ENCODE measurements at regions not wholly inside any gene's neighbourhood (a gene's known extent, or its start where the extent isn't known, plus 50 kb on each side); places are given as distances from the start of the nearest gene placed in this dataset.

DNA sequence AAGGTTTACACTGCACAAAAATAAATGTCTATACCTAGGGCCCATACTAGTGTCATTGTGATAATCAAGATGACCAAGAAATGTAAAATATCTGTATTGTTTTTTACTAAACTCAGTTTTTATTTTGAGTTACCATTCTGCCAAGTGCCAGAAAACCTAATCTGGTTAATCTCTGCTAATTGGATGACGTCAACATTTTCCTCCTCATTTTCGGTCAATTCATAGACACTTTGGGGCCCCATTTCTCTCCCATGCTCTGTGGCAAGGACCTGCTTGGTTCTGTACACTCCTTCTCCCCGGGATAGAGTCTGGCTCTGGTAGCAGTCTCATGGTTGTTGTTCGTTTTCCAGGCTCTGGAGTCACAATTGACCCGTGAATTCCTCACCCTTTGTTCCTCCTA is 186.5 kb upstream of the TCF4 start:
- 90 to 91% methylated on average over 5 of the region's 5 CpGs for WGBS, 2 donors
- TF ChIP-seq, protein P1, sequence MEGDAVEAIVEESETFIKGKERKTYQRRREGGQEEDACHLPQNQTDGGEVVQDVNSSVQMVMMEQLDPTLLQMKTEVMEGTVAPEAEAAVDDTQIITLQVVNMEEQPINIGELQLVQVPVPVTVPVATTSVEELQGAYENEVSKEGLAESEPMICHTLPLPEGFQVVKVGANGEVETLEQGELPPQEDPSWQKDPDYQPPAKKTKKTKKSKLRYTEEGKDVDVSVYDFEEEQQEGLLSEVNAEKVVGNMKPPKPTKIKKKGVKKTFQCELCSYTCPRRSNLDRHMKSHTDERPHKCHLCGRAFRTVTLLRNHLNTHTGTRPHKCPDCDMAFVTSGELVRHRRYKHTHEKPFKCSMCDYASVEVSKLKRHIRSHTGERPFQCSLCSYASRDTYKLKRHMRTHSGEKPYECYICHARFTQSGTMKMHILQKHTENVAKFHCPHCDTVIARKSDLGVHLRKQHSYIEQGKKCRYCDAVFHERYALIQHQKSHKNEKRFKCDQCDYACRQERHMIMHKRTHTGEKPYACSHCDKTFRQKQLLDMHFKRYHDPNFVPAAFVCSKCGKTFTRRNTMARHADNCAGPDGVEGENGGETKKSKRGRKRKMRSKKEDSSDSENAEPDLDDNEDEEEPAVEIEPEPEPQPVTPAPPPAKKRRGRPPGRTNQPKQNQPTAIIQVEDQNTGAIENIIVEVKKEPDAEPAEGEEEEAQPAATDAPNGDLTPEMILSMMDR (IDR thresholded peaks at IDR 0.05) = no peak
- TF ChIP-seq POLR2A (IDR thresholded peaks at IDR 0.05) = no peak
- intact Hi-C loops (cut with DNase I) = no loop called here

GRCh38 chr18:55768255-55768654 is 180.3 kb upstream of the TCF4 start:
- Histone ChIP-seq H3K4me3 (no peak overlapping the region), H3K27ac (no peak overlapping the region), H3K27me3 (no peaks in the 10 kb centered on the region), H3K4me1 (no peaks in the 10 kb centered on the region), H3K36me3 (no peaks in the 10 kb centered on the region), H3K9me3 (no peaks in the 10 kb centered on the region)
- WGBS, 2 donors = 54 to 62% methylated on average over 4 to 5 of the region's 5 CpGs
- TF ChIP-seq, protein P1 (IDR thresholded peaks at IDR 0.05) = no peak
- TF ChIP-seq POLR2A (IDR thresholded peaks at IDR 0.05) = no peak
- no peak for DNase-seq
- intact Hi-C loops (cut with DNase I) = no loop called here

More for the DNA sequence above, 186.5 kb upstream of the TCF4 start:
- Histone ChIP-seq H3K9me3 (no peaks in the 10 kb centered on the region), H3K36me3 (no peaks in the 10 kb centered on the region), H3K27me3 (peaks cover 0 to 11% (median 0%) of the 10 kb centered on the region in 4 donors), H3K27ac (no peak overlapping the region), H3K4me1 (peaks cover 0 to 12% (median 0%) of the 10 kb centered on the region in 3 donors), H3K4me3 (no peak overlapping the region)
- no peak for DNase-seq

GRCh38 chr18:55764386-55764785 is 176.4 kb upstream of the TCF4 start:
- Histone ChIP-seq H3K27ac (no peak overlapping the region), H3K36me3 (no peaks in the 10 kb centered on the region), H3K9me3 (no peaks in the 10 kb centered on the region), H3K4me1 (no peaks in the 10 kb centered on the region), H3K4me3 (no peak overlapping the region), H3K27me3 (no peaks in the 10 kb centered on the region)
- 89 to 90% methylated on average over 5 of the region's 5 CpGs for WGBS, 2 donors
- intact Hi-C loops (cut with DNase I) = no loop called here
- TF ChIP-seq POLR2A (IDR thresholded peaks at IDR 0.05) = no peak
- TF ChIP-seq, protein P1 (IDR thresholded peaks at IDR 0.05) = no peak
- no peak for DNase-seq

DNA sequence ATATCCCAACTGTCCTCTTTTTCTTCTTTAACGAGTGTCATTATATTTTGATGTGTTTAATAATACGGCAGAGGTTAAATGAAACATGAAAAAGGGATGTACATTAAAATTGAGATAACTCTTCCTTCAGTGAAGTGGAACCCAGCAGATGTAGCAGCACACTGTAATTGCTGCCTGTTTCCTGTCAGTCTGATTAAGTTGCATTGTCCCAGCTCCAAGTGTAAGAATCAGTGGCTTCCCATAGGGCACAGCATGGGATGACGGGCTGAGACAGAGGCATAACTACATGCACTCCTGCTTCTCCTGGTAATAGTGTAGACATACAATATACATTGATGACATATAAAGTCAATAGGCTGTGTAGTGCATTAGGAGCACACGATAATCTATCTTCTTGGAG is 175.8 kb upstream of the TCF4 start:
- H3K4me3 ChIP-seq = no peak overlapping the region
- H3K27me3 ChIP-seq = no peaks in the 10 kb centered on the region
- intact Hi-C loops (cut with DNase I) = no loop called here
- no peak overlapping the region for H3K27ac ChIP-seq
- H3K9me3 ChIP-seq = no peaks in the 10 kb centered on the region
- no peaks in the 10 kb centered on the region for H3K36me3 ChIP-seq
- no peak for TF ChIP-seq POLR2A (IDR thresholded peaks at IDR 0.05)
- TF ChIP-seq, protein P1 (IDR thresholded peaks at IDR 0.05) = no peak
- no peaks in the 10 kb centered on the region for H3K4me1 ChIP-seq
- WGBS, 2 donors = 79 to 85% methylated on average over 4 of the region's 4 CpGs
- no peak for DNase-seq

GRCh38 chr18:55763298-55763697 is 175.3 kb upstream of the TCF4 start:
- intact Hi-C loops (cut with DNase I) = no loop called here
- no peak for DNase-seq
- Histone ChIP-seq H3K36me3 (no peaks in the 10 kb centered on the region), H3K4me1 (no peaks in the 10 kb centered on the region), H3K27ac (no peak overlapping the region), H3K27me3 (no peaks in the 10 kb centered on the region), H3K9me3 (no peaks in the 10 kb centered on the region), H3K4me3 (no peak overlapping the region)
- WGBS, 2 donors = 45 to 58% methylated on average over 2 of the region's 2 CpGs
- TF ChIP-seq, protein P1 (IDR thresholded peaks at IDR 0.05) = no peak
- TF ChIP-seq POLR2A (IDR thresholded peaks at IDR 0.05) = no peak
